ENCODE measurements at regions not wholly inside any gene's neighbourhood (a gene's known extent, or its start where the extent isn't known, plus 50 kb on each side); places are given as distances from the start of the nearest gene placed in this dataset.
"Not testable (repeated sequence)": the region's sequence is repeated elsewhere in the genome, so short reads cannot be mapped to it uniquely, and the experiment has no call there.

DNA sequence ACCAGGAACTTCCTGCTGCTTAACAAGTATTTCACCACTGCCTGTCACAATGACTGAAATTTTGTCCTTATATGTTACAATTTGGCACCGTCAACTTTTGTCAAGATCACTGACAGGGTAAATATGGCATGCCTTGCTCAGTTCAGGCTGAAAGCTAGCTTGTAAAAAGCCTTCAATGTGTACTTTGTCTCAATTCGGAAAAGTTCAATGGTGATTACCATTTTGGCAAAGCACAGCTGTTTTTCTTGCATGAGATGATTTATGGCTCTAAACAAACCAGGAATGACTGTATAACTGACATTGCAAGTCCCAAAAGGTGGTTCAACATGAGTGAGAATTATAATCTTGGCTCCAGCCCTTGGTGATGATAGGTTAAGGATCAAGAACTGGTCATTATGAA, 1255.2 kb downstream of the CNTNAP5 start:
- Histone ChIP-seq H3K4me1 (ENCODE audit: insufficient read depth, low read length) (no peaks in the 10 kb centered on the region), H3K9me3 (ENCODE audit: insufficient read depth, low read depth, low read length) (no peaks in the 10 kb centered on the region), H3K9ac (ENCODE audit: low read depth, low read length) (no peak overlapping the region), H3K27ac (ENCODE audit: low read depth, low read length) (no peak overlapping the region), H3K27me3 (ENCODE audit: insufficient read depth, low read length) (no peaks in the 10 kb centered on the region), H3K4me3 (ENCODE audit: low read length) (no peak overlapping the region), H3K36me3 (ENCODE audit: insufficient read depth, low read length) (no peaks in the 10 kb centered on the region)
- WGBS = 92% methylated on average over 2 of the region's 2 CpGs

DNA sequence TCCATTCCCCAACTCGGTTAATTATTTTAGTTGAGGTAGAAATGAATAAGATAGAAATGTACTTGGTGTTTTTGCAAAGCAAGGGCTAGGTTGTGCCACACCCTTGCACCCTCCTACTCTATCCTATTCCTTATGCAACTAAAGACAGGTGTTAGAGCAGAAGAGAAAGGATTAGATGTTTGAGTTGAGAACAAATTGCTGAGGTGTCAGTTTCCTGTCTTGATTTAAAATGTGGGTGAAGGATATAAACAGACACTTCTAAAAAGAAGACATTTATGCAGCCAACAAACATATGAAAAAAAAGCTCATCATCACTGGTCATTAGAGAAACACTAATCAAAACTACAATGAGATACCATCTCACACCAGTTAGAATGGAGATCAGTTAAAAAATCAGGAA, 1256.2 kb downstream of the CNTNAP5 start:
- no CpG with 5 or more reads among the region's 1 CpG for WGBS

GRCh38 chr2:125296742-125297141, 1271.7 kb downstream of the CNTNAP5 start:
- Histone ChIP-seq H3K9me3 (ENCODE audit: insufficient read depth, low read depth, low read length) (no peaks in the 10 kb centered on the region), H3K36me3 (ENCODE audit: insufficient read depth, low read length) (no peaks in the 10 kb centered on the region), H3K9ac (ENCODE audit: low read depth, low read length) (no peak overlapping the region), H3K4me3 (ENCODE audit: low read length) (no peak overlapping the region), H3K27ac (ENCODE audit: low read depth, low read length) (no peak overlapping the region), H3K27me3 (ENCODE audit: insufficient read depth, low read length) (no peaks in the 10 kb centered on the region), H3K4me1 (ENCODE audit: insufficient read depth, low read length) (no peaks in the 10 kb centered on the region)
- WGBS = 89% methylated on average over 5 of the region's 5 CpGs

More for the DNA sequence above, 1256.2 kb downstream of the CNTNAP5 start:
- H3K4me1 ChIP-seq (ENCODE audit: insufficient read depth, low read length) = no peaks in the 10 kb centered on the region
- no peaks in the 10 kb centered on the region for H3K9me3 ChIP-seq (ENCODE audit: insufficient read depth, low read depth, low read length)
- no peak overlapping the region for H3K4me3 ChIP-seq (ENCODE audit: low read length)
- H3K27ac ChIP-seq (ENCODE audit: low read depth, low read length) = no peak overlapping the region
- no peak overlapping the region for H3K9ac ChIP-seq (ENCODE audit: low read depth, low read length)
- no peaks in the 10 kb centered on the region for H3K27me3 ChIP-seq (ENCODE audit: insufficient read depth, low read length)
- H3K36me3 ChIP-seq (ENCODE audit: insufficient read depth, low read length) = no peaks in the 10 kb centered on the region

DNA sequence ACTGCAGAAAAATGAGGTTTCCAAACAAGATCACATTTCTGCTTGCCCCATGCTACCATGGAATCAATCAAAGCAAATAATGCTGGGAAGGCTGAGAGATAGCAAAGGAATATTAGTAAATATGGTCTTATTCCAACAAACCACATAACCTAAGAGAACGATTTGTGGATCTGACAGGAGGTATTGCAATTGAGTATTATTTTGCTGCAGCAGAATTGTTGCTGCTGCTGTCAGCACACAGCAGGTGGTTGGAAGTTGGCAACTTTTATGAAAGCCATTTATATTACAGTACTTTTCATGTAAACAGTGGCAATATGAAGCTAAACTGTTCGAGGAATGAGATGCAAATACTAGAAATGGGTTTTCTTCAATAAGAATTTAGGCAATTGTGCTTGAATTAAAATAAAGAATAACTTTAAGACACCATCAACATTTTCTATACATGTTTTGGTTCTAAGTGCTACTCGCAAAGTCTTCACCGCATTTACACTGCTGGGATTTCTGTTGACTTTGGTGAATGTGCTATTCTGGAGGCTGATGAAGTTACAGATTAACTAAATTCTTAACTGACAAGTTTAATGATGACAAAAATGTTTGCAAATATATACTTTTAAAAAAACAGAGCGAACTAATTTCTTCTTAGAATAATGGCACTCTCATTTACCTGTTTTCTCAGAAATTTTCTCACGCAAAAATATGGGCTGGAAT, 1285.7 kb downstream of the CNTNAP5 start:
- WGBS = 92% methylated on average over 4 of the region's 6 CpGs
- H3K9me3 ChIP-seq (ENCODE audit: insufficient read depth, low read depth, low read length) = no peaks in the 10 kb centered on the region
- H3K27ac ChIP-seq (ENCODE audit: low read depth, low read length) = no peak overlapping the region
- H3K36me3 ChIP-seq (ENCODE audit: insufficient read depth, low read length) = no peaks in the 10 kb centered on the region
- H3K4me3 ChIP-seq (ENCODE audit: low read length) = no peak overlapping the region
- H3K27me3 ChIP-seq (ENCODE audit: insufficient read depth, low read length) = no peaks in the 10 kb centered on the region
- H3K4me1 ChIP-seq (ENCODE audit: insufficient read depth, low read length) = no peaks in the 10 kb centered on the region
- no peak overlapping the region for H3K9ac ChIP-seq (ENCODE audit: low read depth, low read length)

GRCh38 chr2:125312342-125312741, 1287.3 kb downstream of the CNTNAP5 start:
- WGBS = 97% methylated on average over 17 of the region's 17 CpGs
- Histone ChIP-seq H3K4me3 (ENCODE audit: low read length) (no peak overlapping the region), H3K36me3 (ENCODE audit: insufficient read depth, low read length) (no peaks in the 10 kb centered on the region), H3K27ac (ENCODE audit: low read depth, low read length) (no peak overlapping the region), H3K4me1 (ENCODE audit: insufficient read depth, low read length) (no peaks in the 10 kb centered on the region), H3K9ac (ENCODE audit: low read depth, low read length) (no peak overlapping the region), H3K9me3 (ENCODE audit: insufficient read depth, low read depth, low read length) (no peaks in the 10 kb centered on the region), H3K27me3 (ENCODE audit: insufficient read depth, low read length) (no peaks in the 10 kb centered on the region)

- no peaks in the 10 kb centered on the region for H3K27me3 ChIP-seq (ENCODE audit: insufficient read depth, low read length)
- no peaks in the 10 kb centered on the region for H3K4me1 ChIP-seq (ENCODE audit: insufficient read depth, low read length)
- no peaks in the 10 kb centered on the region for H3K9me3 ChIP-seq (ENCODE audit: insufficient read depth, low read depth, low read length)
- no peaks in the 10 kb centered on the region for H3K36me3 ChIP-seq (ENCODE audit: insufficient read depth, low read length)
- H3K9ac ChIP-seq (ENCODE audit: low read depth, low read length) = no peak overlapping the region
- H3K4me3 ChIP-seq (ENCODE audit: low read length) = no peak overlapping the region
- WGBS = 94% methylated on average over 1 of the region's 1 CpG
- no peak overlapping the region for H3K27ac ChIP-seq (ENCODE audit: low read depth, low read length)
Observed at GRCh38 chr2:125313806-125314205, 1288.7 kb downstream of the CNTNAP5 start.

GRCh38 chr2:125318740-125319139, 1293.7 kb downstream of the CNTNAP5 start:
- H3K27me3 ChIP-seq (ENCODE audit: insufficient read depth, low read length) = no peaks in the 10 kb centered on the region
- no peaks in the 10 kb centered on the region for H3K9me3 ChIP-seq (ENCODE audit: insufficient read depth, low read depth, low read length)
- H3K27ac ChIP-seq (ENCODE audit: low read depth, low read length) = no peak overlapping the region
- no peak overlapping the region for H3K4me3 ChIP-seq (ENCODE audit: low read length)
- WGBS = 95% methylated on average over 2 of the region's 2 CpGs
- H3K9ac ChIP-seq (ENCODE audit: low read depth, low read length) = no peak overlapping the region
- no peaks in the 10 kb centered on the region for H3K4me1 ChIP-seq (ENCODE audit: insufficient read depth, low read length)
- H3K36me3 ChIP-seq (ENCODE audit: insufficient read depth, low read length) = no peaks in the 10 kb centered on the region

GRCh38 chr2:125324273-125324672, 1299.2 kb downstream of the CNTNAP5 start:
- H3K27me3 ChIP-seq (ENCODE audit: insufficient read depth, low read length) = no peaks in the 10 kb centered on the region
- no peak overlapping the region for H3K4me3 ChIP-seq (ENCODE audit: low read length)
- no peaks in the 10 kb centered on the region for H3K4me1 ChIP-seq (ENCODE audit: insufficient read depth, low read length)
- H3K36me3 ChIP-seq (ENCODE audit: insufficient read depth, low read length) = no peaks in the 10 kb centered on the region
- no peaks in the 10 kb centered on the region for H3K9me3 ChIP-seq (ENCODE audit: insufficient read depth, low read depth, low read length)
- no peak overlapping the region for H3K9ac ChIP-seq (ENCODE audit: low read depth, low read length)
- H3K27ac ChIP-seq (ENCODE audit: low read depth, low read length) = no peak overlapping the region

DNA sequence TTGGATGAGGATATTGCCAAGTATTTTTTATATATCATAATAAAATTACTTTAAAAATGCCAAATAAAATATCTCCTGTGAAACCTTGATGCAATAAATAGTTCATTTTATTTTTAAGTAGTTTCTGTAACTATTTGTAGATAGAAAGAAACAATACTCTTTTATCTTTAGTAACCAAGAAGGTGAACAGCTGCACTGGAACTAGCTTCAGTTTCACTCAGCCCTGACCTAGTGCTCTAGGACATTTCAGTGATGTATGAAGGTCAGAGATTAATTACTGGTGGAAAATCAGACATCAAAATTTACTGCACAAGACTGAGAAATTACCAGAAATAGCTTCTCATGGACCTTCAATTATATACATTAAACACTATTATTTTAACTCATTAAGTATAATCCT, 1305.0 kb downstream of the CNTNAP5 start:
- H3K36me3 ChIP-seq (ENCODE audit: insufficient read depth, low read length) = no peaks in the 10 kb centered on the region
- no peak overlapping the region for H3K27ac ChIP-seq (ENCODE audit: low read depth, low read length)
- H3K27me3 ChIP-seq (ENCODE audit: insufficient read depth, low read length) = no peaks in the 10 kb centered on the region

GRCh38 chr2:125341353-125341752, 1314.6 kb upstream of the GYPC start:
- 96% methylated on average over 4 of the region's 5 CpGs for WGBS

More for the DNA sequence above, 1305.0 kb downstream of the CNTNAP5 start:
- H3K4me3 ChIP-seq (ENCODE audit: low read length) = no peak overlapping the region
- H3K9me3 ChIP-seq (ENCODE audit: insufficient read depth, low read depth, low read length) = no peaks in the 10 kb centered on the region
- H3K9ac ChIP-seq (ENCODE audit: low read depth, low read length) = no peak overlapping the region
- no peaks in the 10 kb centered on the region for H3K4me1 ChIP-seq (ENCODE audit: insufficient read depth, low read length)

DNA sequence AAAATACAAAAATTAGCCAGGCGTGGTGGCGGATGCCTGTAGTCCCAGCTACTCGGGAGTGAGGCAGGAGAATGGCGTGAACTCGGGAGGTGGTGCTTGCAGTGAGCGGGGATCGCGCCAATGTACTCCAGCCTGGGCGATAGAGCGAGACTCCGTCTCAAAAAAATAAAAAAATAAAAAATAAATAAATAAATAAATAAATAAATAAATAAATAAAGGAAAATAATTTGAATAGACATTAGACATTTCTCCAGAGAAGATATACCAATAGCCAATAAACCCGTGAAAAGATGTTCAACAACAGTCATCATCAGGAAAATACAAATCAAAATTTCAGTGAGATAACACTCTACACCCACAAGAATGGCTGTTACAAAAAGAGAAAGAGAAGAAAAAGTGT, 1302.4 kb upstream of the GYPC start:
- H3K27ac ChIP-seq (ENCODE audit: low read depth, low read length); H3K9me3 ChIP-seq (ENCODE audit: insufficient read depth, low read depth, low read length); H3K4me1 ChIP-seq (ENCODE audit: insufficient read depth, low read length); H3K27me3 ChIP-seq (ENCODE audit: insufficient read depth, low read length); H3K4me3 ChIP-seq (ENCODE audit: low read length); H3K9ac ChIP-seq (ENCODE audit: low read depth, low read length); H3K36me3 ChIP-seq (ENCODE audit: insufficient read depth, low read length): not testable (repeated sequence)
- WGBS = 97% methylated on average over 9 of the region's 12 CpGs

More at GRCh38 chr2:125341353-125341752, 1314.6 kb upstream of the GYPC start:
- Histone ChIP-seq H3K27ac (ENCODE audit: low read depth, low read length) (no peak overlapping the region), H3K27me3 (ENCODE audit: insufficient read depth, low read length) (no peaks in the 10 kb centered on the region), H3K9me3 (ENCODE audit: insufficient read depth, low read depth, low read length) (no peaks in the 10 kb centered on the region), H3K36me3 (ENCODE audit: insufficient read depth, low read length) (no peaks in the 10 kb centered on the region), H3K9ac (ENCODE audit: low read depth, low read length) (no peak overlapping the region), H3K4me3 (ENCODE audit: low read length) (no peak overlapping the region), H3K4me1 (ENCODE audit: insufficient read depth, low read length) (no peaks in the 10 kb centered on the region)
